ENCODE measurements at regions not wholly inside any gene's neighbourhood (a gene's known extent, or its start where the extent isn't known, plus 50 kb on each side); places are given as distances from the start of the nearest gene placed in this dataset.
"Not testable (repeated sequence)": the region's sequence is repeated elsewhere in the genome, so short reads cannot be mapped to it uniquely, and the experiment has no call there.

- not testable (repeated sequence) for TF ChIP-seq CTCF, EP300 (IDR thresholded peaks at IDR 0.05)
Measured at GRCh38 chr5:20276-20675, 71.7 kb upstream of the PLEKHG4B start.

All from stomach (tissue), 4 donors.